ENCODE measurements at regions not wholly inside any gene's neighbourhood (a gene's known extent, or its start where the extent isn't known, plus 50 kb on each side); places are given as distances from the start of the nearest gene placed in this dataset.
"Not testable (repeated sequence)": the region's sequence is repeated elsewhere in the genome, so short reads cannot be mapped to it uniquely, and the experiment has no call there.

DNA sequence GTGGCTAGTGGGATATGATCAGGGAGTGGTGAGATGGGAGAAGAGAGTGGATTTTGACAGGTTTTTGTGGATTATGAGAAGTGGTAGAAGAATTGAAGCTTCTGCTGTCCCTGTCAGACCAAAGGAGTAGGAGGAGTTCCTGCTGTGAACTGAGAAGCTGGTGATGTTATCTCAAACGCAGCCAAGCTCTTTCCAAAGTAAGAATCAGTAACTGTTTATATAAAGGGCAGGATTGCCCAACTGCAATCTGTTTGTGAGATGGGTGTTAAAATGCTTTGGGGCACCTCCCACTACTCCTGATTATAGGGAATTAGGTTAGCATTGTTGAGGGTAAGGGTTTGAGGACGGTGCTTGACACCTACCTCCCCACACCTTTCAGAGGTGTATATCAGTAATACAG, 60.5 kb upstream of the USP25 start:
- Histone ChIP-seq H3K36me3 (ENCODE audit: insufficient read depth, low read length) (no peaks in the 10 kb centered on the region), H3K27ac (ENCODE audit: low read depth, low read length, poor library complexity, severe bottlenecking) (no peak overlapping the region), H3K9me2 (ENCODE audit: insufficient read depth, low read length) (no peaks in the 10 kb centered on the region), H3K9me3 (ENCODE audit: low read length) (no peaks in the 10 kb centered on the region), H3K79me2 (ENCODE audit: insufficient read depth, low read depth, low read length) (no peaks in the 10 kb centered on the region), H3K4me3 (ENCODE audit: low read depth, low read length, poor library complexity, severe bottlenecking) (no peak overlapping the region), H2AFZ (ENCODE audit: low read length) (no peak overlapping the region), H3K4me1 (ENCODE audit: insufficient read depth, low read length, poor library complexity, severe bottlenecking) (no peaks in the 10 kb centered on the region), H4K20me1 (ENCODE audit: insufficient read depth, low read length) (no peaks in the 10 kb centered on the region), H3K4me2 (ENCODE audit: low read length) (no peak overlapping the region)
- ChIA-PET CTCF (ENCODE audit: unreplicated experiment) (no interaction called here), POLR2A (interaction anchor here (0.7 kb wide), 1 partner anchor 13 kb away, joined by 6 read pairs; no protein-coding TSS in a partner anchor)
- no TSS peak for BruUV-seq (replicated peaks)
- TF ChIP-seq EZH2phosphoT487 (IDR thresholded peaks at IDR 0.05; ENCODE audit: borderline replicate concordance, low read depth, low read length) (no peak), CTCF (conservative IDR thresholded peaks at IDR 0.05; ENCODE audit: low read length) (no peak)
- intact Hi-C loops (cut with micrococcal nuclease; ENCODE audit: unreplicated experiment) = no loop called here
- DNase-seq (ENCODE audit: low spot score) = no peak

- intact Hi-C loops (cut with micrococcal nuclease; ENCODE audit: unreplicated experiment) = no loop called here
- Histone ChIP-seq H3K79me2 (ENCODE audit: insufficient read depth, low read depth, low read length) (no peaks in the 10 kb centered on the region), H3K4me2 (ENCODE audit: low read length) (no peak overlapping the region), H3K27ac (ENCODE audit: low read depth, low read length, poor library complexity, severe bottlenecking) (no peak overlapping the region), H3K9me2 (ENCODE audit: insufficient read depth, low read length) (no peaks in the 10 kb centered on the region), H3K36me3 (ENCODE audit: insufficient read depth, low read length) (no peaks in the 10 kb centered on the region), H2AFZ (ENCODE audit: low read length) (no peak overlapping the region), H3K4me3 (ENCODE audit: low read depth, low read length, poor library complexity, severe bottlenecking) (no peak overlapping the region), H3K4me1 (ENCODE audit: insufficient read depth, low read length, poor library complexity, severe bottlenecking) (no peaks in the 10 kb centered on the region), H3K9me3 (ENCODE audit: low read length) (no peaks in the 10 kb centered on the region), H4K20me1 (ENCODE audit: insufficient read depth, low read length) (no peaks in the 10 kb centered on the region)
- POLR2A ChIA-PET = interaction anchor here (0.7 to 1.4 kb wide), 3 partner anchors 18 to 214 kb away, joined by 3 to 5 read pairs (median 3); no protein-coding TSS in a partner anchor
- no TSS peak for BruUV-seq (replicated peaks)
- CTCF ChIA-PET (ENCODE audit: unreplicated experiment) = no interaction called here
- no peak for DNase-seq (ENCODE audit: low spot score)
- TF ChIP-seq EZH2phosphoT487 (IDR thresholded peaks at IDR 0.05; ENCODE audit: borderline replicate concordance, low read depth, low read length) = no peak
- TF ChIP-seq CTCF (conservative IDR thresholded peaks at IDR 0.05; ENCODE audit: low read length) = no peak
Measured at GRCh38 chr21:15671188-15671587, 58.6 kb upstream of the USP25 start.

DNA sequence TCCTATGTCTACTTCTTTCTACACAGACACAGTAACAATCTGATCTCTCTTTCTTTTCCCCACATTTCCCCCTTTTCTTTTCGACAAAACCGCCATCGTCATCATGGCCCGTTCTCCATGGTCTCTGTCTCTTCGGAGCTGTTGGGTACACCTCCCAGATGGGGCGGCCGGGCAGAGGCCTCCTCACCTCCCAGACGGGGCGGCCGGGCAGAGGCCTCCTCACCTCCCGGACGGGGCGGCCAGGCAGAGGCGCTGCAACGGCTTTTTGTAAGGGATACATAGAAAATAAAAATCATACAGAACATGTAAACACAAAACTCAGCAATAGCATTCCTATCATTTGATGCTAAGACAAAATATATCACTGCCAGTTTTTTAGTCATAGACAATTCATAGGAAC, 57.2 kb upstream of the USP25 start:
- POLR2A ChIA-PET; BruUV-seq (replicated peaks); H2AFZ ChIP-seq (ENCODE audit: low read length); H3K27ac ChIP-seq (ENCODE audit: low read depth, low read length, poor library complexity, severe bottlenecking); H3K4me3 ChIP-seq (ENCODE audit: low read depth, low read length, poor library complexity, severe bottlenecking); DNase-seq (ENCODE audit: low spot score); CTCF ChIA-PET (ENCODE audit: unreplicated experiment); H4K20me1 ChIP-seq (ENCODE audit: insufficient read depth, low read length); H3K36me3 ChIP-seq (ENCODE audit: insufficient read depth, low read length); H3K79me2 ChIP-seq (ENCODE audit: insufficient read depth, low read depth, low read length); H3K4me1 ChIP-seq (ENCODE audit: insufficient read depth, low read length, poor library complexity, severe bottlenecking); H3K9me2 ChIP-seq (ENCODE audit: insufficient read depth, low read length); intact Hi-C loops (cut with micrococcal nuclease; ENCODE audit: unreplicated experiment); H3K9me3 ChIP-seq (ENCODE audit: low read length); H3K4me2 ChIP-seq (ENCODE audit: low read length): not testable (repeated sequence)

Measured in OCI-LY7 (cell line).